Muscle layer of colon (tissue), 2 donors: ENCODE measurements at regions not wholly inside any gene's neighbourhood (a gene's known extent, or its start where the extent isn't known, plus 50 kb on each side); places are given as distances from the start of the nearest gene placed in this dataset.
"Not testable (repeated sequence)": the region's sequence is repeated elsewhere in the genome, so short reads cannot be mapped to it uniquely, and the experiment has no call there.

Source experiments
- H3K27ac ChIP-seq: one replicate; pipeline ENCODE4 v1.7.0; 2013; ENCODE audit warnings: low read depth, mild to moderate bottlenecking, low read length, moderate library complexity
- H3K27me3 ChIP-seq, 2 donors: one replicate each; pipeline ENCODE4 v1.7.0; 2013; ENCODE audit warnings: low read length in 2 of 2, mild to moderate bottlenecking in 2 of 2; ENCODE audit not compliant: insufficient read depth in 2 of 2, control insufficient read depth in 1 of 2
- H3K36me3 ChIP-seq: one replicate; pipeline ENCODE4 v1.7.0; 2013; ENCODE audit warnings: mild to moderate bottlenecking, low read length; ENCODE audit not compliant: insufficient read depth
- H3K4me1 ChIP-seq: one replicate; pipeline ENCODE4 v1.7.0; 2013; ENCODE audit warnings: mild to moderate bottlenecking, low read length; ENCODE audit not compliant: insufficient read depth
- H3K4me3 ChIP-seq, 2 donors: one replicate each; pipeline ENCODE4 v1.7.0; 2013; ENCODE audit warnings: low read length in 2 of 2, low read depth in 1 of 2, mild to moderate bottlenecking in 1 of 2, moderate library complexity in 1 of 2
- H3K9ac ChIP-seq: one replicate; pipeline ENCODE4 v1.7.0; 2013; ENCODE audit warnings: low read length
- H3K9me3 ChIP-seq: one replicate; pipeline ENCODE4 v1.7.0; 2013; ENCODE audit warnings: mild to moderate bottlenecking, low read length
- donor health status: abdominal sarcoma.
- donor health status: Adenocarcinoma of cecum.

GRCh38 chr18:28331551-28331950 is 154.6 kb upstream of the CDH2 start:
- no peak overlapping the region for H3K4me3 ChIP-seq

GRCh38 chr18:28313602-28314001 is 136.7 kb upstream of the CDH2 start:
- H3K4me1 ChIP-seq = no peaks in the 10 kb centered on the region
- H3K9ac ChIP-seq = no peak overlapping the region
- H3K36me3 ChIP-seq = no peaks in the 10 kb centered on the region
- no peaks in the 10 kb centered on the region for H3K9me3 ChIP-seq
- H3K27me3 ChIP-seq = no peaks in the 10 kb centered on the region
- no peak overlapping the region for H3K27ac ChIP-seq
- no peak overlapping the region for H3K4me3 ChIP-seq

More at GRCh38 chr18:28331551-28331950, 154.6 kb upstream of the CDH2 start:
- Histone ChIP-seq H3K36me3 (no peaks in the 10 kb centered on the region), H3K9me3 (no peaks in the 10 kb centered on the region), H3K4me1 (no peaks in the 10 kb centered on the region), H3K27ac (no peak overlapping the region), H3K27me3 (no peaks in the 10 kb centered on the region), H3K9ac (no peak overlapping the region)

DNA sequence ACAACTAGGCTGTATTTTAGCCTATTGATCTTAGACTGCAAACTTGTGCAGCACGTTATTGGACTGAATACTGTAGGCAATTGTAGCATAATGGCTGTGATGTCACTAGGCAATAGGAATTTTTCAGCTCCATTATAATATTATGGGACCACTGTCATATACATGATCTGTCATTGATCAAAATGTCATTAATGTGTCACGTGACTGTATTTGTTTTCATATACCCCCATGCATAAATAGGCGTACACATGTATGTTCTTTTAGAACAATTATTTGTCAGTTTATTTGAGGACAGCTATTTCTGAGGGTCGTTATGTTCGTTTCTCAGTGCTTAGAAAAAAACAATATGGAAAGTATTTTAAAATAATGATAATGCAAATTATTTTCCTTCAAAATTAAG is 111.9 kb upstream of the CDH2 start:
- Histone ChIP-seq H3K27ac (no peak overlapping the region), H3K9ac (no peak overlapping the region), H3K27me3 (no peaks in the 10 kb centered on the region), H3K9me3 (no peaks in the 10 kb centered on the region), H3K4me1 (no peaks in the 10 kb centered on the region), H3K36me3 (no peaks in the 10 kb centered on the region), H3K4me3 (no peak overlapping the region)

DNA sequence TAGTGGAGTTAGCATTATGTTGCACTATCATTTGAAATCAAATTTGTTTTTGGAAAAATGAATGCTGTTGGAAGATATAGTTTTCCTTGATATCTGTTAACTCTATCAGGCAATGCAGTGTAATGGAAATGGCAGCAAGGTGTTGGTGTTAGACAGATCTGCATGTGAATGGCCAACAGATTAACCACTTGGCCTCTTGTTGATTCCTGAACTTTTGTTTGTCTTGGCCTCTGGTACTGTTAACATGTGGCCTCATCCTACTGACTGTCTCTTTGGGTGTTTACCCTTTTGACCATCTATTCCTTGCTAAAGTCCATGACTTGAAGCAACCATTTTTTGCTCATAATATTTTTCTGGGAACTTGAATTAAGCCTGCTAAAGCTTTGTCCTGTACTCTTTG is 110.2 kb upstream of the CDH2 start:
- H3K27me3 ChIP-seq = no peaks in the 10 kb centered on the region
- no peak overlapping the region for H3K9ac ChIP-seq
- H3K36me3 ChIP-seq = no peaks in the 10 kb centered on the region
- no peaks in the 10 kb centered on the region for H3K9me3 ChIP-seq
- H3K4me3 ChIP-seq = no peak overlapping the region
- no peaks in the 10 kb centered on the region for H3K4me1 ChIP-seq
- H3K27ac ChIP-seq = no peak overlapping the region

GRCh38 chr18:28284132-28284531 is 107.2 kb upstream of the CDH2 start:
- Histone ChIP-seq H3K36me3 (no peaks in the 10 kb centered on the region), H3K27me3 (no peaks in the 10 kb centered on the region), H3K4me3 (no peak overlapping the region), H3K27ac (no peak overlapping the region), H3K4me1 (no peaks in the 10 kb centered on the region), H3K9ac (no peak overlapping the region), H3K9me3 (no peaks in the 10 kb centered on the region)

- H3K27me3 ChIP-seq = no peaks in the 10 kb centered on the region
- no peaks in the 10 kb centered on the region for H3K4me1 ChIP-seq
- no peak overlapping the region for H3K9ac ChIP-seq
- H3K27ac ChIP-seq = no peak overlapping the region
- H3K4me3 ChIP-seq = no peak overlapping the region
- H3K9me3 ChIP-seq = no peaks in the 10 kb centered on the region
- no peaks in the 10 kb centered on the region for H3K36me3 ChIP-seq
These were observed 104.5 kb upstream of the CDH2 start for GRCh38 chr18:28281400-28281799.

DNA sequence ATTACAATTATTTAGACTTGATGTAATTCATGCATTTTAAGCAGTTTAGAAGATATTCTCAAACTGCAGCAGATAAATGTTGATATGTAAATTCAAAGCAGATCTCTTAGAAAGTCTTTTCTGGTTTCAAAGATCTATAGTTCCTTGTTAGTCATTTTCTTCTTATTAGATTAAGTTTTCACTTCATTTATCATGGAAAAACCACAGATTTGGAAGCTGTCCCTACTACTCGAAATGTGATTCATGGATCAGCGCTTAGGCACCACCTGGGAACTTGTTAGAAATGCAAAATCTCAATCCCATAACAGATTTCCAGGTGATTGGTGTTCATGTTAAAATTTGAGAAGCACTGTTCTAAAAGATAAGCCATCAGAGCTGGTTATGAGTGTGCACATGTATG is 92.8 kb upstream of the CDH2 start:
- H3K36me3 ChIP-seq = no peaks in the 10 kb centered on the region
- H3K4me3 ChIP-seq = no peak overlapping the region
- H3K9me3 ChIP-seq = no peaks in the 10 kb centered on the region
- H3K27me3 ChIP-seq = no peaks in the 10 kb centered on the region
- no peaks in the 10 kb centered on the region for H3K4me1 ChIP-seq
- no peak overlapping the region for H3K27ac ChIP-seq
- H3K9ac ChIP-seq = no peak overlapping the region

GRCh38 chr18:28267878-28268625 is 91.1 kb upstream of the CDH2 start:
- Histone ChIP-seq H3K4me1 (no peaks in the 10 kb centered on the region), H3K27ac (no peak overlapping the region), H3K9me3 (no peaks in the 10 kb centered on the region), H3K9ac (no peak overlapping the region), H3K36me3 (no peaks in the 10 kb centered on the region), H3K4me3 (no peak overlapping the region), H3K27me3 (no peaks in the 10 kb centered on the region)

DNA sequence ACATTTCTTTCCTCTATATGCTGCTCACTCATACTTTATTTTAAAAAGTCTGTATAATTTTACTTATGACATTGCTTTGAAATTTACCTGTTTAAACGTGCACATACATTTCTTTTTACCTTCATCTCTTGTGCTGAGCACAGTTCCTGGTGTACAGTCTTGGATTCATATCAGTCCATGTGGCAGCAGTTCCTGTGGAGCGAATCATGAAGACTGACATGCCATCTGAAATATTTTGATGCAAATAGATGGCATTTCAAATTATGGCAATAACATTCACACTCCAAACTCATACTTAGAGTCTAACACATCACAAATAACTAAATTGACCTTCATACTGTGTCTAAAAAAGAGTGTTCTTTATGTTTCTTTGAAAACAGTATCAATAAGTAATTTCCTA is 90.3 kb upstream of the CDH2 start:
- no peak overlapping the region for H3K27ac ChIP-seq
- no peaks in the 10 kb centered on the region for H3K9me3 ChIP-seq

GRCh38 chr18:28256166-28256565 is 79.2 kb upstream of the CDH2 start:
- no peaks in the 10 kb centered on the region for H3K27me3 ChIP-seq
- no peaks in the 10 kb centered on the region for H3K9me3 ChIP-seq
- no peak overlapping the region for H3K27ac ChIP-seq
- H3K36me3 ChIP-seq = no peaks in the 10 kb centered on the region
- no peak overlapping the region for H3K4me3 ChIP-seq
- H3K4me1 ChIP-seq = no peaks in the 10 kb centered on the region
- H3K9ac ChIP-seq = no peak overlapping the region

More for the DNA sequence above, 90.3 kb upstream of the CDH2 start:
- Histone ChIP-seq H3K9ac (no peak overlapping the region), H3K27me3 (no peaks in the 10 kb centered on the region), H3K4me1 (no peaks in the 10 kb centered on the region), H3K36me3 (no peaks in the 10 kb centered on the region), H3K4me3 (no peak overlapping the region)

DNA sequence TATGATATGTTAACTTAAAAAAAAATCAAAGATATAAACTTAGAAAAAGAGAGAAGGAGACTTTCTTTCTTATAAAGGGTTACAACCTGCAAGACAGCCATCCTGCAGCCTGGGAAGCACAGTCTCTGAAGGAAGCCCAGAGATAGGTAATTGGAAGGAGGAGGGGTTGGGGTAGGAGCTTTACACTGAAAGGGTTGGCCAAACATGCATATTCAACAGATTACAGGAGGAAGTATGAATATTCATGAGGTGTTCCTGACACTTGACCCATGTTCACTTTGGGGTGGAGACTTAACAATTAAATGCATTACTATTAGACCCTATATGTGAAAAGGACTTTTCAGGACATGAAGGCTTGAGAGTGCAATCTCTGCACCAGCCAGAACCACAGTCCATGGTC is 71.7 kb upstream of the CDH2 start:
- Histone ChIP-seq H3K9ac (no peak overlapping the region), H3K9me3 (no peaks in the 10 kb centered on the region), H3K4me3 (no peak overlapping the region), H3K36me3 (no peaks in the 10 kb centered on the region), H3K4me1 (no peaks in the 10 kb centered on the region), H3K27me3 (no peaks in the 10 kb centered on the region), H3K27ac (no peak overlapping the region)

- not testable (repeated sequence) for H3K27me3 ChIP-seq, H3K4me3 ChIP-seq
These were observed 63.7 kb upstream of the CDH2 start for GRCh38 chr18:28240626-28241025.

More at GRCh38 chr18:28240626-28241025, 63.7 kb upstream of the CDH2 start:
- H3K9ac ChIP-seq, H3K27ac ChIP-seq, H3K36me3 ChIP-seq, H3K4me1 ChIP-seq, H3K9me3 ChIP-seq: not testable (repeated sequence)
